Fibroblast of lung (primary cell): ENCODE measurements at regions not wholly inside any gene's neighbourhood (a gene's known extent, or its start where the extent isn't known, plus 50 kb on each side); places are given as distances from the start of the nearest gene placed in this dataset.

Experiments used
- DNase-seq, 2 donors: peaks; one replicate each; pipeline versions ENCODE4 v3.0.0 to v3.0.0-alpha.2; 2010; ENCODE audit warnings: low read depth in 2 of 2
- H2AFZ ChIP-seq: 2 replicates; pipeline ENCODE4 v1.5.1; 2012; ENCODE audit warnings: low read length, control low read depth, inconsistent platforms
- H3K27ac ChIP-seq: 2 replicates; pipeline ENCODE4 v1.5.1; 2011; ENCODE audit warnings: low read length, control low read depth; ENCODE audit not compliant: insufficient read depth
- H3K27me3 ChIP-seq: 2 replicates; pipeline ENCODE4 v1.5.1; 2011; ENCODE audit warnings: mild to moderate bottlenecking, low read length; ENCODE audit not compliant: control insufficient read depth, insufficient read depth
- H3K36me3 ChIP-seq: 2 replicates; pipeline ENCODE4 v1.5.1; 2011; ENCODE audit warnings: low read length; ENCODE audit not compliant: control insufficient read depth, insufficient read depth
- H3K4me1 ChIP-seq: 2 replicates; pipeline ENCODE4 v1.5.1; 2011; ENCODE audit warnings: low read length; ENCODE audit not compliant: control insufficient read depth, insufficient read depth; ENCODE audit errors: extremely low read depth
- H3K4me2 ChIP-seq: 2 replicates; pipeline ENCODE4 v1.5.1; 2011; ENCODE audit warnings: low read length, control low read depth; ENCODE audit not compliant: insufficient read depth; ENCODE audit errors: extremely low read depth
- H3K4me3 ChIP-seq, 4 experiments: fragments of 200-600 bp in 1 of 4; sonication (generic) in 1 of 4; replicated peaks in 1 of 4; 2 replicates each; pipeline ENCODE4 v1.5.1; 2011 to 2016; ENCODE audit warnings: low read length in 4 of 4, low read depth in 3 of 4, mild to moderate bottlenecking in 3 of 4, control low read depth in 2 of 4, inconsistent platforms in 1 of 4, mixed read lengths in 1 of 4; ENCODE audit not compliant: insufficient read depth in 1 of 4; ENCODE audit errors: control extremely low read depth in 1 of 4
- H3K79me2 ChIP-seq: 2 replicates; pipeline ENCODE4 v1.5.1; 2012; ENCODE audit warnings: mild to moderate bottlenecking, low read length, inconsistent platforms; ENCODE audit not compliant: control insufficient read depth, insufficient read depth
- H3K9ac ChIP-seq: 2 replicates; pipeline ENCODE4 v1.5.1; 2011; ENCODE audit warnings: mild to moderate bottlenecking, low read length, control low read depth; ENCODE audit not compliant: insufficient read depth
- H3K9me3 ChIP-seq: 2 replicates; pipeline ENCODE4 v1.5.1; 2012; ENCODE audit warnings: low read depth, low read length; ENCODE audit not compliant: control insufficient read depth, insufficient read depth
- H4K20me1 ChIP-seq: 2 replicates; pipeline ENCODE4 v1.5.1; 2011; ENCODE audit warnings: low read length; ENCODE audit not compliant: control insufficient read depth, insufficient read depth; ENCODE audit errors: extremely low read depth
- EZH2 ChIP-seq: IDR thresholded peaks from 2 replicates; pipeline ENCODE4 v1.5.1; 2012; ENCODE audit warnings: low read length, control low read depth, mild to moderate bottlenecking; ENCODE audit errors: missing control alignments
- TF ChIP-seq, protein P1 (sequence below), 2 donors: IDR thresholded peaks in 1 of 2; conservative IDR thresholded peaks in 1 of 2; 1 replicate in 1 of 2; 2 replicates in 1 of 2; pipeline ENCODE4 v1.5.1; 2011 to 2012; ENCODE audit warnings: low read length in 2 of 2, control low read depth in 1 of 2, inconsistent platforms in 1 of 2, low read depth in 1 of 2, mild to moderate bottlenecking in 1 of 2

- Histone ChIP-seq H3K9ac (no peak overlapping the region), H3K27ac (no peak overlapping the region), H3K27me3 (no peaks in the 10 kb centered on the region), H3K4me1 (peaks cover 2% of the 10 kb centered on the region), H3K4me3 (no peak overlapping the region), H4K20me1 (no peaks in the 10 kb centered on the region), H3K9me3 (no peaks in the 10 kb centered on the region), H3K4me2 (no peak overlapping the region), H2AFZ (no peak overlapping the region), H3K36me3 (no peaks in the 10 kb centered on the region), H3K79me2 (no peaks in the 10 kb centered on the region)
- no peak for DNase-seq
- TF ChIP-seq, protein P1, sequence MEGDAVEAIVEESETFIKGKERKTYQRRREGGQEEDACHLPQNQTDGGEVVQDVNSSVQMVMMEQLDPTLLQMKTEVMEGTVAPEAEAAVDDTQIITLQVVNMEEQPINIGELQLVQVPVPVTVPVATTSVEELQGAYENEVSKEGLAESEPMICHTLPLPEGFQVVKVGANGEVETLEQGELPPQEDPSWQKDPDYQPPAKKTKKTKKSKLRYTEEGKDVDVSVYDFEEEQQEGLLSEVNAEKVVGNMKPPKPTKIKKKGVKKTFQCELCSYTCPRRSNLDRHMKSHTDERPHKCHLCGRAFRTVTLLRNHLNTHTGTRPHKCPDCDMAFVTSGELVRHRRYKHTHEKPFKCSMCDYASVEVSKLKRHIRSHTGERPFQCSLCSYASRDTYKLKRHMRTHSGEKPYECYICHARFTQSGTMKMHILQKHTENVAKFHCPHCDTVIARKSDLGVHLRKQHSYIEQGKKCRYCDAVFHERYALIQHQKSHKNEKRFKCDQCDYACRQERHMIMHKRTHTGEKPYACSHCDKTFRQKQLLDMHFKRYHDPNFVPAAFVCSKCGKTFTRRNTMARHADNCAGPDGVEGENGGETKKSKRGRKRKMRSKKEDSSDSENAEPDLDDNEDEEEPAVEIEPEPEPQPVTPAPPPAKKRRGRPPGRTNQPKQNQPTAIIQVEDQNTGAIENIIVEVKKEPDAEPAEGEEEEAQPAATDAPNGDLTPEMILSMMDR (conservative IDR thresholded peaks at IDR 0.05 in 1 of 2, IDR thresholded peaks at IDR 0.05 in 1 of 2; ENCODE audit: low read depth in 1 of 2, low read length in 2 of 2) = no peak
- no peak for TF ChIP-seq EZH2
Observed at GRCh38 chr14:103250874-103251273, 83.2 kb upstream of the EIF5 start.

GRCh38 chr14:103255555-103255954 lies 78.5 kb upstream of the EIF5 start:
- Histone ChIP-seq H3K4me3 (no peak overlapping the region), H4K20me1 (no peaks in the 10 kb centered on the region), H3K27ac (no peak overlapping the region), H3K9me3 (no peaks in the 10 kb centered on the region), H3K4me2 (no peak overlapping the region), H3K9ac (no peak overlapping the region), H3K27me3 (no peaks in the 10 kb centered on the region), H3K36me3 (no peaks in the 10 kb centered on the region), H3K79me2 (no peaks in the 10 kb centered on the region), H3K4me1 (no peaks in the 10 kb centered on the region), H2AFZ (no peak overlapping the region)
- no peak for DNase-seq
- TF ChIP-seq, protein P1 (conservative IDR thresholded peaks at IDR 0.05 in 1 of 2, IDR thresholded peaks at IDR 0.05 in 1 of 2; ENCODE audit: low read depth in 1 of 2, low read length in 2 of 2) = no peak
- TF ChIP-seq EZH2 = no peak

DNA sequence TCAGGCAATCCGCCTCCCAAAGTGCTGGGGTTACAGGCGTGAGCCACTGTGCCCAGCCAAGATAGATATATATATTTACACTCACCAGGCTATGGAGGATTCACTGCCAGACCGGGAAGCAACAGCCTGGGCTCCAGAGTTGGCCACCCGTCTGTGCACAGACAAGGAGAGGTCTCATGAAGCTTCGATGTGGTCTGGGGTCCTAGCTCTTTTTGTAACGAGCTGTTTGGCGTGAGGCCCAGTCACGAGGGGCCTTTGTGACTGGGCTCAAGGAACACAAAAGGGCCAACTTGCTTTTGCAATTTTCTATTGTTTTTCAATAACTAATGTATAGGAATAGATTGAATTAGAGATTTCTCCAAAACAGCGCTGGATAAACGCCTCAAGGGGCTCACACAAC lies 77.6 kb upstream of the EIF5 start:
- no peak overlapping the region for H3K9ac ChIP-seq
- no peaks in the 10 kb centered on the region for H3K79me2 ChIP-seq
- no peak overlapping the region for H3K4me2 ChIP-seq
- no peak for DNase-seq
- H3K4me1 ChIP-seq = no peaks in the 10 kb centered on the region
- no peak overlapping the region for H3K27ac ChIP-seq
- H3K4me3 ChIP-seq = no peak overlapping the region
- no peaks in the 10 kb centered on the region for H4K20me1 ChIP-seq
- no peaks in the 10 kb centered on the region for H3K9me3 ChIP-seq
- no peaks in the 10 kb centered on the region for H3K27me3 ChIP-seq
- no peaks in the 10 kb centered on the region for H3K36me3 ChIP-seq
- H2AFZ ChIP-seq = no peak overlapping the region
- no peak for TF ChIP-seq EZH2
- TF ChIP-seq, protein P1 (conservative IDR thresholded peaks at IDR 0.05 in 1 of 2, IDR thresholded peaks at IDR 0.05 in 1 of 2; ENCODE audit: low read depth in 1 of 2, low read length in 2 of 2) = no peak
